NCI-H1694 (cell line): ENCODE measurements at regions not wholly inside any gene's neighbourhood (a gene's known extent, or its start where the extent isn't known, plus 50 kb on each side); places are given as distances from the start of the nearest gene placed in this dataset.

Experiments used
- DNase-seq: peaks from one replicate; lab custom pipeline; 2025; lab: John Stamatoyannopoulos, UW

DNA sequence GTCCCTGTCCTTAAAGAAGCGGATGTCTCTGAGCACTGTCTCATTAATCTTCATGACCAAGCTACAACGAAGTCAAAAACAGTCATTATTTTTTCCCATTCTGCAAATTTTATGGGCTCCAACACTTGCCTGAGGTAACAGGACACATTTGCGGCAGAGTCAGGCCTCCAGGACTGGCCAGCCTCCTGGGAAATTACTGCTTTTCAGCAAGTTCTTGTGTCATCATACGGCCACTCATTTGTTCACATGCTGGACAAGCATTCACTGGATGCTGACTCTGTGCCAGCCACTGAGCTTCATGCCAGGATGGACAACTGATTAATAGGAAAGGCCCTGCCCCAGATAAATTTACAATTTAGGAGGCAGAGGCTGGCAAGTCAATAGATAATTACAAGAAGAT lies 305.7 kb downstream of the ACTL7B start:
- DNase-seq = no peak

DNA sequence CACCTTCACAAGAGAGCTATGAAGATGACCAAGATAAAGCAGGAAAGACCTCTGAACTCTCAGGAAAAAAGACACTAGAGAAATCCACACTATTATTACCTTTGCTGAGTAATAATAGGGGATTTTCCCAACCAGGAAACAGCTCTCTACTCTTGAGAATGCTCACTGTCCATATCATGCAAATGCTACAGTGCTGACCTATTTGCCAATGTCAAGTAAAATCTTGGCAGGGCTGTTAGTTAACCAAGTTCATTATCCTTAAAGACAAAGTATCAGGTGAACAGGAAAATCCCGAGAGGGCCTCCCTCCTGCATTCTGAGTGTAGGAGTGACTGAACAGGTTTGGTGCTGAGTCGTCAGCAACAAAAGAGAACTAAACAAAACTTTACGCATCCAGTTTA lies 306.6 kb downstream of the ACTL7B start:
- no peak for DNase-seq

DNA sequence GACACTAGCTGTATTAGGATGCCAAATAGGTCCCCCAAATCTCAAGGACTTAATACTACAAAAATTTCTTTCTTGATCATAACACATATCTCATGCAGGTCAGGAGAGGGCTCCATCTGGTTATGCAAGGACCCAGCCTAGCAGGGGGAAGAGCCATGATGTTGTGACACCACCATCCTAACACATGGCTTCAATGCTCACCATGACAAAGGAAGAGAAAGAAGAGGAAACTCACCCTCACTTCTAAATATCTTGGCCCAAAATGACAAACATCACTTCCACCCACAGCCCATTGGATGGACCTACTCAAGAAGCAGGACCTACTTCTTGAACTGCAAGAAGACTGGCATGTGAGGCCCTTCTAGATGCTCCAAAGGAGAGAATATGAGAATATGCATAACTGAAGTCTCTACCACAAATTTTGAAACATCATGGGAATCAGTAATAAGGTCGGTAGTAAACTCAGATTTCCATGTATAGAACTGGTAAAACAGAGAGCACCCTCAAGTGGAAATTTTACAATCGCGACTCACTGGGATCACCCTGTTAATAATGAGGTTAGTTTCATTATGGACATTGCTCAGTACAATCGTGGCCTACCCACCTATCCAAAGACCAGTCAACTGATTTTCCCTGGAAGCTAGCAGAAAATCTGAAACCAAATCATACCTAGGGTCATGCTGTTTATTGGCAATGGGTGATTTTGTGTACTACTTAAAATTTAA lies 308.2 kb downstream of the ACTL7B start:
- no peak for DNase-seq

DNA sequence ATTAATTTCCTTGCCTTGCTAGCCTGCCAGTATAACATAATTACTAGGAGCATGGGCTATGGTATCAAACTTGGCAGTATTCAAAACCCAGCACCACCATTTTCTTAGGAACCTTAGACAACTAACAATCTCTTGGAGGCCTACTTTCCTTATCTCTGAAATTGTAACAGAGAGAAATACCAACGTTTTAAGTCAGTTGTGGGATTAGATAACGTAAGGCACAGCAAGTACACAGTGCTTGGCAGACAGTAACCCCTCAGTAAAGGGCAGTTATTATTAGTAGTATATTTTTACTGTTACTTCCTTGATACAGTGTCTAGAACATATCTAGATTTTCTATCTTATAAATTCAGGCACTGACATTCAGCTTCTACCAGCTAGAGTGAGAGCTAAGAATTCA lies 309.6 kb downstream of the ACTL7B start:
- no peak for DNase-seq

DNA sequence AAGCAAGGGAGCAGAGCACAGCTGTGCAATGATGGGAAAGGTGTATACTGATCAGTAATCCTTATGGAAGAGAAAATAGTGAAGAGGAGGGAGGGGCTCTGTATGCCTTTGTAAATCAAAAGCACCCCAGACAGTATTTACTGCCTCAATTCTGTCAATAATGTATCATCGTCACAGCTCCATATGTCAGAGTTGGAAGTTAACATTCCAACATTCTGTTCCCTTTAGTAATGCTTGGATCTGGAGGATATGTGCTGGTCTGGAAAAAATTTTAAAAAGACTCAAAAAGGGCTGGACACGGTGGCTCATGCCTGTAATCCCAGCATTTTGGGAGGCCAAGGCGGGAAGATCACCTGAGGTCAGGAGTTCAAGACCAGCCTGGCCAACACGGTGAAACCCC lies 310.4 kb downstream of the ACTL7B start:
- DNase-seq = no peak

DNA sequence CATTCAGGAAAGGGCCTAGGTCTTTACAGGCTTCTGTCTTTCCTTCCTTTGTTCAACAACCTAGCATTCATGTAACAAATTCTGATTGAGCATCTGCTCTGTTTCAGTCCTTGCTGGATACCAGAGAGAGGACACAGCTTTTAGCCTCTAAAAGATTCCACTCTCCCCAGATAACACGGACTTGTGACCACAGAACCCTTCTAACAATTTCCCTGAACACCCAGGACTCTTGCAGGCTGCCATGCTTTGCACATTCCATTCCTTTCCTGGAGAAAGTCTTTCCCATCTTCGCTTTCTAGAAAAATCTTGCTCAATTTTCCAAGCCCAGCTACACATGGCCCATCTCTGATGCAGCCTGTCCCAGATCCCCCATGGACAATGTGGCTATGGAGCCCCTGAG lies 310.9 kb downstream of the ACTL7B start:
- no peak for DNase-seq

DNA sequence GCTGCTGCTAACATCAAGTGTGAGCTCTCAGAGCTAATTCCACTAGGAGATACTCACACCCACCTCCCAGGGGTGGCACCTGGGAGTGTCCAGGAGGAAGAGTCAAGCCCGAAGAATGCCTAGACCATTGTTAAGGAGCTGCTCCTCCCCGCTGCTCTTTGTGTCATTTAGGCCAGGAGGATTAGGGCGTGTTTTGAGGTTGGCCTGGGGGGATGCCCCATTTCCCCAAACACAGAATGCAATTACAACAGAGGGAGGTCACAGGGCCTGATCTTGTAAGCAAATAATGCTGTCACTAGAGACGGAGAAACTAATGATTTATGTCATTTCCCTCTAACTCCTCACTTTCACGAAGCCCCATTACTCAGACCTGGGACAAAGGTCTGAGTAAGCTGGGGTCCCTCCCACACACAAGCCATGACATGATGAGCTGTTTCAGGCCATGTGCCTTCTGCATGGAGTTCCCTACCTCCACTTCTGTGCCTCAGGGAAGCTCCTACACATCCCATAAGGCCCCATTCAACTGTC lies 312.5 kb downstream of the ACTL7B start:
- DNase-seq = no peak

DNA sequence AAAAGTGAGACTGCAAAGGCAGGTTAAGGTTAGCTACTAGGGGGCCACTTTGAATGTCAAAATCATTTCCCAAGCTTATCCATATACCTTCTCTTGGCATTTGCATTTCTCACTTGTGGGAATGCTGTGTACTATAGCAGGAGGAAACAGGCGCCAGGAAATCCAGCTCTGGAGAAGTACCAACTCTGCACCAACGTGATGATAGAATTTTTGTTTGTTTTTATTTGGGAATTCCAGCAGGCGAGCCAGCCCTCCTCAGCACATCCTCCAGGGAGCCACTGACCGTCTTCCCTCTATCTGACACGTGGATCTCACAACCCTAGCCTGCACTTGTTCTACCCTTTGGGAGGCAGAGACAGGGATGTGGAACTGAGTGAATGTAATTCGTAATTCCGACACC lies 318.0 kb downstream of the ACTL7B start:
- DNase-seq = no peak

DNA sequence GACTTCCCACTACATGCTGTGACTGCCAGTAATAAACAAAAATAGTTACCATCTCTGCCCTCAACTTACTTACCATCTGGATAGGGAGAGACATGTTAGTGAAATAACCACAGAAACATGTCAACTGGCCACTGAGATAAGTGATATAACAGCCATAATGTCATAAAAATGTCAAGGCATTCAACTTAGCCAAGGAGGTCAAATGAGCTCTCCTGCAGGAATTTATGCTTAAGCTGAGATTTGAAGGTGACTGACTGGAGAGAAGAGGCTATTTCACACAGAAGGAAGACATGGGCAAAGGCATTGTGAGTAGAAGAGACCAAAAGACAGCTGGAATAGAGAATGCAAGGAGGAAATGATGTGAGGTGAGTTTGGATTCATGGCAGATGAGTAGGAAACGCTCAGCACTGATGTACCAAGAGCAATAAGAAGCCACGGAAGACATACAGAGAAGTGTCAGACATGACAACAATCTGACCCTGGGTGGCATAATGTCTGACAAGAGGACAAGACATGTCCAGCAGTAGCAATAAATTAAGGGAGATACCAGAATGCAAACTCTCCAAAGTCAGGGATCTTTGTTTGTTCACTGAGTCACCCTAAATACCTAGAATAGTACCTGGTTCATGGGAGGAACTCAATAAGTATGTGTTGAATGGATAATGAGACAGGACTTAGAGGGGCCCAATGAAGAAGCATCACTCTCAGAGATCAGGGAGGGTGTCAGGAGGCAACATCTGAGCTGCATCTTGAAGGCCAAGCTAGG lies 318.8 kb downstream of the ACTL7B start:
- DNase-seq = no peak

DNA sequence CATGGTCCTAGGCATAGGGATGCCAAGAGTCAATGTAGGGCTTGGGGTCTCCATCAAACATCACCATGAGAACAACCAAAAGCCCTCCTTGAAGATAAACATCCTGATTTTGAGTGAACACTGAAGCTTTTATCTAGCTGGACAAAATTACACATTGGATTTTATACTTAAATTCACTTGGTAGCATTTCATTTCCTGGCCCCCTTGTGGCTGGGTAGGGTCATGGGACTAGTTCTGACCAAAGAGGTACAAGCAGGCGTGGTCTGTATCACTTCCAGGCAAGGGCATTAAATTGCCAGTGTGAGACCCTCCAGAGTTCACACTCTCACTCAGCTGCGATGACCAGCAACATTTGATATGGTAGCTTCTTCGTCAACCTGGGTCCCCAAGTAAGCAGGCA lies 320.3 kb downstream of the ACTL7B start:
- DNase-seq = no peak

DNA sequence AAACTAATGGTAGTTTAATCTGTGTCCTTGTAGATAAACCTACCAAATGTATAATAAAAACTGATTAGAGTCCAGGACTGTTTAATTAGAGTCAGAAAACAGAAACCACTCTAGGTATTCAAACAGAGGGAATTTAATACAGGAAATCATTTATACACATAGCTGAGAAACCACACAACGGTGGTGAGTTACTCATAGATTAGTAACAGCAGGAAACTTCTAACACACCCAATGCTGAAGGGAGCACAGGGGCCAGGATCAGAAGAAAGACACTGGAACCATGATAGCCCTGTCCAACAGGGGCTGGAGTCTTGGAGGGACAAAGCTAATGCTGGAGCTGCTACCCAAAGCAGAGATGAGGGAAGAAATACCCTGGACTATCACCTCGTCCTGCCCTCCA lies 321.0 kb downstream of the ACTL7B start:
- DNase-seq = no peak

DNA sequence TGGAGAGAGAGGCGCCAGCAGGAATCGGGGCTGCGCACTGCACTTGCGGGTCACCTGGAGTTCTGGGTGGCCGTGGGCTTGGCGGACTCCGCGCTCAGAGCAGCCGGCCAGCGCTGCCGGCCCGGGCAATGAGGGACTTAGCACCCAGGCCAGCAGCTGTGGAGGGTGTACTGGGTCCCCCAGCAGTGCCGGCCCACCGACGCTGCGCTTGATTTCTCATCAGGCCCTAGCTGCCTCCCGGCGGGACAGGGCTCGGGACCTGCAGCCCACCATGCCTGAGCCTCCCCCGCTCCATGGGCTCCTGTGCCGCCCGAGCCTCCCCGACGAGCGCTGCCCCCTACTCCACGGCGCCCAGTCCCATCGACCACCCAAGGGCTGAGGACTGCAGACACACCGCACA lies 325.6 kb downstream of the ACTL7B start:
- no peak for DNase-seq

DNA sequence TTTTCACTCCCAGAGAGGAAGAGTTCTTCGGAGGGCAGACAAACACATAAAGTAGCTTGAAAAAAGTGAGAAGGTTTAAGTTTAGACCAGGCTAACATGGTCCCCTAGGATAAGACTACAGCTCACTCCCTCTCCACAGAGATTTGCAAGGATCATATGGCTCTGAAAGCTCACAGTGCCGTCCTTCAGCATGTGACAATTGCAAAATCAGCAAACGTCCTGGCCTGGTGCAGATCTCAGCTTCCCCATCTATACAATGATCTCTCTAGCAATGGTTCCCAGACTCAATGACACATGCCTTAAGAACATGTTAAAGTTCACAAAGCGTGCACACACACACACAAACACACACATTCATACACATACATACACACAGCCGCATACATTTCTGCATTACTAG lies 327.6 kb downstream of the ACTL7B start:
- no peak for DNase-seq

DNA sequence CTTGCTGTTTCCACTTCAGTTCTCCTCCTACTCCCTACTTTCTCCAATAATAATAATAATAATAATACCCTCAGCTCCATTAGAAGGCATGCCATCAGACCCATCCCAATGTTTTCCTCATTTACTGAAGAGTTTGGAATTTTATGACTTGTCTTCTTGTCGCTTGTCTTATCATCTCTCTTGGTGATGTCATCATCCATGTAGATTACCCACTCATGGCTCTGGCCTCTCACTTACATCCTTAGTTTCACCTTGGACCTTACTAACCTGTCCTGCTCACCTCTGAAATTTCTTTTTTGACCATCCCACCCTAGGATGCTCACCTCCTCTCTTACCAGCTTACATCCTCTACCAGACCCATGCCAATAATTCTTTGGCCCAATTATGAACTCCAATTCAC lies 329.3 kb downstream of the ACTL7B start:
- DNase-seq = no peak

DNA sequence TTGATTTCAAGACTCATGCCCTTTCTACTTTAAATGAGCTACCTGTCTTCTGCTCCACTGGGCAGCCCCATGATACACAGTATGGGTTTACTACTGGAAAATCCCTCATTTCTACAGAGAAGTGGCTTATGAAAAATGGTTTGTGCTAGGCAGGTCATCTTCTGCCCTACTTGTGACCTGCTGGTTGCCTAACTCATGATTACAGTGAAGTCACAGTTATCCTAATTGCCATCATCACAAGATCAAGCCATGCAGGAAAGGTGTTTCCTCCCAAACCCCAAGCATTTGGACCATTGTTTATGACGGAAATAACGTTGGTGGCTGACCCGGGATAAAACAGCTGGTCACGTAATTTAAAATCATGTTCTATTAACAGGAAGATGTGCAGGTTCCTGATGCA lies 330.6 kb downstream of the ACTL7B start:
- no peak for DNase-seq

DNA sequence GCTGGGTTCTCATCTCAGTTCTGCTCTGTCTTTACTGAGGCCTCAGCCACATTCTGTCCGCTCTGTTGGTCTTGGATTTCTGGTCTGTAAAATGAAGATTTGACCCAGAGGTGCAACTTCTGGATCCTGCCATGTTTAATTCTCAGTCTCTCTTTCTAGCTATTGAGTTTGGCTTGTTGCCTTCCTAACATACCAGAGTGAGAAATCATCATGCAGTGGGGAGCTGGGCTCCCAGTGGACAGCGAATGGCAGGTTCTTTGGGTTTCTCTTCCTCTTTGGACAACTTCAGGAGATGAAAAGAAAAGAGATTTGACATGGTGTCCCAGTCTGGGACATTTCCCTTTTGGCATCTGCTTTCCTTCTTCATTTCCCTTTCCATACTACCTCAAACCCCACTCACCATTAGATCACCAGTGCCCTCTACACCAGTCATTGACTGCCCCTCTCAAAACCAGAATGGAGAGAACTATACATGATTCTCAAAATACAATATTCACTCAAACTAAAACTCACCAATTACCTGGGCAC lies 334.7 kb downstream of the ACTL7B start:
- DNase-seq = no peak

DNA sequence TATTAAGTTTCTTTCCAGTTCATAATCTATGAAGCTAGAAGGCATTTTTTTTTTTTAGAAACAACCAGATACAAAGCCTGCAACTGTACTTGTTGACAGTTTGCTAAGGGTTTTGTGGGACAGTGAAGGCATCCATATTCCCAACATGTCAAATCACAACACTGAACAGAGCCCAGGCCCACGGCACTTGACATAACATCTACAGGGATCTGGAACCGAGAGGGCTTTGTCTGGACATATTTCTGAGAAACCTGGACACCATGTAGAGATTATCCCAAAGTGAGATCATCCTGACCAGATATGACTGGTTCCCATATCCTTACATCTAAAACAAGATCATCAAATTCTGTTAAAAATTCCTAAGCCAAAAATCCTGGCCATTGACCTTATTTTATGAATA lies 336.3 kb downstream of the ACTL7B start:
- no peak for DNase-seq

DNA sequence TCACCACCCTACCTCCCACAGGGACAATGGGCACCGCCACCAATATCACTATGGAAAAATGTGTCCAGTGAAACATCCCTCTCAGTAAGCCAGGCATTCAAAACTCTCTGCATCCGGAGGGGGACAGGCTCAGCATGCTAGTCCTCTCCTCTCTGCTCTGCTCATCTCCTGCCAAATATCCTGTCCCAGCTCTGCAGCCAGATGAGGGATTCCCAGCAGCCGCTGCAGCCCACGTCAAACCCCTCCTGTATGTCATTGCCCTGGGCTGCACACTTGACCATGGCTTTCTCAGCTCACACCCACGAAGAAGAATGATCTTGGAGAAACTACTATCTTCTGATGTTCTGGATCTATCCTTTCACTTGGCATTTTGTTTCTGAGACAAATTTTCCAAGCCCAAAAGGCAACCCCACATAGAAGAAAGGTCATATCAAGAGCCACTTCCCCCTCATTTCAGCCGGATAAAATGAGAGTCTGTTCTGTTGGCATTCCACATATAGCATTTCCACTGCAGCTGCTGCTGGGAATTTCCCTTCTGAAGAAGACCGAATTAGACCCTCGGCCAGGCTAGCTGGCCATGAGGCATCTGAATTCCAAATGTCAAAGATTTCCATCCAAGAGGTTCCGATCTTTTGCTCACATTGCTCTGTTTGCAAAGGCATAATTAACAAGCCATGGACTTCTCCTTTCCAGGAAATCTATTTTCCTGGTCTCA lies 338.0 kb downstream of the ACTL7B start:
- DNase-seq = no peak

DNA sequence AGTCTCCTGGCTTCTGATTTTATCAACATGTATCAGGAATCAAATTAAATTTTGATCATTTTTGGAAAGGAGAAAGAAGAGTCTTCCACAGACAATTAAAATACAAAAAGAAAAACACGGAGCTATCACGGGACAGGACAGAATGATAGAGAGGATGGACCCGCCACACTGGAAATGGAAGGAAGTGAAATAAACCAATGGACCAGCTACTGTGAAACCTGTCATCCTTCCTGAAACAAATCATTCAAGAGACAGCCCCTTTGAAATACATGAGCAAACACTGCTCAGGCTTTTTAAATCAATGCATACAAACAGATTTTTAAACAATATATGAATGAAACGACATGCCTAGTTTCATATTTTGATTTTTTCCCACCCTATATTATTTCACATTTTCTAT lies 339.4 kb downstream of the ACTL7B start:
- DNase-seq = no peak

DNA sequence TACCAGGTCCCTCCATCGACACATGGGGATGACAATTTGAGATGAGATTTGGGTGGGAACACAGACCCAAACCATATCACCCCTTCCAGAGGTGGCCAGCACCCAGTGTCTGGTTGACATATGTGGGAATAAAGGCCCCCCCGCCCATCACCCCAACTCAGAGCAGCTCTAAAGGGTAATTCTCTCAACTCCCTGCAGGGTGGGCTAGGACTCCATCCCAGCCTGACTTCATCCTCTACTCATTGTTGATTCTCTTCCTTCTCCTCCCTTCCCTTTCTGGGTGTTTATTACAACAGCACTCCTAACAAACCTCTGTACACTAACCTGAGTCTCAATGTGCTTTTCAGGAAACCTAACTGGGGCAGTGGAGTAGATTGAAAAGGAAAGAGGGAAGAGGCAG lies 339.9 kb downstream of the ACTL7B start:
- DNase-seq = no peak

DNA sequence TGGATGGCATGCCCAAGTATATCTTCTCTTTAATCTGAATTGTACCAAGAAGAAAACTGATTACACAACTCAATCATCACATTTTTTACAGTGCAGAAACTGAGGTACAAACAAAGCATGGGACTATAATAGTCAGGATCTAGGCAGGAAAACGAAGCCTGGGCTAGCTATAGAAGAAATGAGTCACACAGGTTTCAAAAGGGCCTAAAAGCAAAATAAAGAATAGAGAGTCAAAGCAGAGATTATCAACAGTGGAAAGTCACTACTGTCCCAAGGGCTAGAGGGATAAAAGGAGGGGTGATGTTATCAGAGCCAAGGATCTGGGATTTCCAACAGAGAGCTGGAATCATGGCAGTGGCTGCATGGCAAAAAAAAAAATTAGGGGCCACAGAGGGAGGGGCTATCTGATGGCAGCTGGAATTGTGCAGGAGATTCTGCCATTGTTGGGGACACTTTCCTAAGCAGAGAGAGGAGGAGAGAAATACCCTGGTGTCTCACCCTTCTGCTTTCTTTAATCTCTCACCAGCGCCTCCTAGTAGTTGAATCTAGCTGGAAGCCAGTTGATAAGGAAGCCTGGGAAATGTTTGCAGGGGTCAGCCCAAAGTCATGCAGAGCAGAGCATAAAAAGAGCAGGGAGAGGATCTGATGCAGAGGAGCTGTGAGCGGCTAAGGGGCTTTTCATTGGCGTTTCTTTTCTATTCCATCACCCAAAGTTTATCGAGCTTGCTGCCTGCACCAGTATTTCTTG lies 343.2 kb downstream of the ACTL7B start:
- no peak for DNase-seq

DNA sequence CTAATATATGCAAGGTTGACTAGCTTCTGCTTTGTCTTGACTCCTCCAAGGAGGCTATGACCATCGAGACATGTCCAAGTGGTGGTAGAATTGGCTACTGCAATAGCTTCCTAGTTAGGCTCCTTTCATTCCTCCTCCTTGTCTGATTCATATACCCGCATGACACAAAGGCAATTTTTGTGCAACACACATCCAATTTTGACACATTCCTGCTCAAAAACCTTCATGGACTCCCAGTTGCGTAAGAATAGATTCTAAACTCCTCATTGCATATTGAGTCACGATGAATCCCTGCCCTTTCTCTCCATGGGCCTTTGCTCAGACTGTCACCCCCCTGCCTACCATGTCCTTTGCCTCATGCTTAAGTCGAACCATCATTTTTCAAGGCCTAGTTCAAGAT lies 344.5 kb downstream of the ACTL7B start:
- DNase-seq = no peak
